Neural progenitor cell (in vitro differentiated cells): ENCODE measurements at regions not wholly inside any gene's neighbourhood (a gene's known extent, or its start where the extent isn't known, plus 50 kb on each side); places are given as distances from the start of the nearest gene placed in this dataset.
A peak's percentile ranks its signal among the peaks of the same experiment; 100 is the strongest.
"Not testable (repeated sequence)": the region's sequence is repeated elsewhere in the genome, so short reads cannot be mapped to it uniquely, and the experiment has no call there.

Experiments used
- DNase-seq: peaks from one replicate; pipeline ENCODE4 v3.0.0-alpha.2; 2016; ENCODE audit warnings: low spot score
- H2AFZ ChIP-seq: fragments of 200-600 bp; sonication (generic); replicated peaks from 2 replicates; pipeline ENCODE4 v1.6.1; 2016; ENCODE audit warnings: antibody characterized with exemption
- H3F3A ChIP-seq: fragments of 200-600 bp; sonication (generic); 2 replicates; pipeline ENCODE4 v1.6.1; 2016; ENCODE audit warnings: antibody characterized with exemption, low read depth
- H3K27ac ChIP-seq: fragments of 200-600 bp; sonication (generic); 2 replicates; pipeline ENCODE4 v1.5.1; 2016; ENCODE audit warnings: mild to moderate bottlenecking
- H3K27me3 ChIP-seq: fragments of 200-600 bp; sonication (generic); 2 replicates; pipeline ENCODE4 v1.6.1; 2016; ENCODE audit warnings: mild to moderate bottlenecking, moderate library complexity
- H3K36me3 ChIP-seq: fragments of 200-600 bp; sonication (generic); 2 replicates; pipeline ENCODE4 v1.5.1; 2016
- H3K4me1 ChIP-seq: fragments of 200-600 bp; sonication (generic); 2 replicates; pipeline ENCODE4 v1.6.1; 2016; ENCODE audit warnings: mixed run types
- H3K4me2 ChIP-seq: fragments of 200-600 bp; sonication (generic); 2 replicates; pipeline ENCODE4 v1.6.1; 2016
- H3K4me3 ChIP-seq: fragments of 200-600 bp; sonication (generic); 2 replicates; pipeline ENCODE4 v1.5.1; 2016
- H3K79me2 ChIP-seq: fragments of 200-600 bp; sonication (generic); 2 replicates; pipeline ENCODE4 v1.6.1; 2016; ENCODE audit warnings: low read depth
- H3K9ac ChIP-seq: fragments of 200-600 bp; sonication (generic); 2 replicates; pipeline ENCODE4 v1.6.1; 2016
- H3K9me3 ChIP-seq: fragments of 200-600 bp; sonication (generic); 2 replicates; pipeline ENCODE4 v1.5.1; 2016; ENCODE audit warnings: low read depth
- H4K20me1 ChIP-seq: fragments of 200-600 bp; sonication (generic); 2 replicates; pipeline ENCODE4 v1.6.1; 2016; ENCODE audit warnings: low read depth
- H3K27ac Mint-ChIP-seq: 3 replicates; pipeline ENCODE4 v1.8.0; 2021; ENCODE audit warnings: mixed read lengths
- H3K27me3 Mint-ChIP-seq: 2 replicates; pipeline ENCODE4 v1.8.0; 2022; ENCODE audit warnings: low read depth, mild to moderate bottlenecking, inconsistent platforms, moderate library complexity, mixed read lengths; ENCODE audit not compliant: insufficient read depth
- H3K36me3 Mint-ChIP-seq: 3 replicates; pipeline ENCODE4 v1.8.0; 2021; ENCODE audit warnings: mixed read lengths
- H3K4me1 Mint-ChIP-seq: 3 replicates; pipeline ENCODE4 v1.8.0; 2021; ENCODE audit warnings: mixed read lengths
- H3K4me3 Mint-ChIP-seq: 3 replicates; pipeline ENCODE4 v1.8.0; 2021; ENCODE audit warnings: mild to moderate bottlenecking, moderate library complexity, mixed read lengths
- H3K9me3 Mint-ChIP-seq: 3 replicates; pipeline ENCODE4 v1.8.0; 2020; ENCODE audit warnings: mixed read lengths
- CTCF ChIP-seq: fragments of 200-600 bp; sonication (generic); IDR thresholded peaks from 2 replicates; pipeline ENCODE4 v1.5.1; 2017; ENCODE audit warnings: antibody characterized with exemption, mild to moderate bottlenecking
- EZH2 ChIP-seq: fragments of 200-600 bp; sonication (generic); IDR thresholded peaks from 2 replicates; pipeline ENCODE4 v1.6.1; 2017; ENCODE audit warnings: antibody characterized with exemption, mild to moderate bottlenecking, moderate library complexity
- EZH2phosphoT487 ChIP-seq: fragments of 200-600 bp; sonication (generic); IDR thresholded peaks from 2 replicates; pipeline ENCODE4 v1.6.1; 2017; ENCODE audit warnings: antibody characterized with exemption

GRCh38 chr5:168140241-168140640 lies 151.2 kb upstream of the WWC1 start:
- TF ChIP-seq CTCF (no peak), EZH2phosphoT487 (no peak), EZH2 (no peak)
- Histone ChIP-seq H3K9me3 (no peaks in the 10 kb centered on the region), H3K9ac (no peak overlapping the region), H3F3A (no peaks in the 10 kb centered on the region), H3K27me3 (no peaks in the 10 kb centered on the region), H3K36me3 (no peaks in the 10 kb centered on the region), H4K20me1 (no peaks in the 10 kb centered on the region), H3K79me2 (no peaks in the 10 kb centered on the region), H3K4me1 (peaks cover 8% of the 10 kb centered on the region), H2AFZ (no peak overlapping the region), H3K4me2 (no peak overlapping the region), H3K4me3 (no peak overlapping the region), H3K27ac (no peak overlapping the region)
- Mint-ChIP-seq H3K27ac (no peak overlapping the region), H3K27me3 (no peaks in the 10 kb centered on the region), H3K4me3 (no peak overlapping the region), H3K36me3 (peaks cover 5% of the 10 kb centered on the region), H3K4me1 (peaks cover 23% of the 10 kb centered on the region), H3K9me3 (no peaks in the 10 kb centered on the region)
- no peak for DNase-seq

- no peak overlapping the region for H2AFZ ChIP-seq
- Mint-ChIP-seq H3K27ac (no peak overlapping the region), H3K9me3 (no peaks in the 10 kb centered on the region), H3K4me1 (peaks cover 9% of the 10 kb centered on the region), H3K27me3 (no peaks in the 10 kb centered on the region), H3K4me3 (no peak overlapping the region), H3K36me3 (no peaks in the 10 kb centered on the region)
- no peaks in the 10 kb centered on the region for H3K27me3 ChIP-seq
- no peaks in the 10 kb centered on the region for H3K9me3 ChIP-seq
- H3F3A ChIP-seq: no peaks in the 10 kb centered on the region
- H3K27ac ChIP-seq: no peak overlapping the region
- no peak for DNase-seq
- TF ChIP-seq CTCF (no peak), EZH2 (no peak), EZH2phosphoT487 (no peak)
- H3K36me3 ChIP-seq: no peaks in the 10 kb centered on the region
- H3K79me2 ChIP-seq: no peaks in the 10 kb centered on the region
- no peaks in the 10 kb centered on the region for H4K20me1 ChIP-seq
- no peak overlapping the region for H3K4me3 ChIP-seq
- no peak overlapping the region for H3K9ac ChIP-seq
- H3K4me1 ChIP-seq: peaks cover 2% of the 10 kb centered on the region
- H3K4me2 ChIP-seq: no peak overlapping the region
Measured at GRCh38 chr5:168142402-168142801, 149.0 kb upstream of the WWC1 start.

GRCh38 chr5:168143521-168143920 lies 147.9 kb upstream of the WWC1 start:
- H3K9me3 ChIP-seq, H3K4me2 ChIP-seq, H3K9me3 Mint-ChIP-seq, H2AFZ ChIP-seq, H3K27me3 Mint-ChIP-seq, H3K4me3 ChIP-seq, H3K27ac ChIP-seq, H3K36me3 Mint-ChIP-seq, H3K36me3 ChIP-seq, H3K9ac ChIP-seq, H4K20me1 ChIP-seq, H3K79me2 ChIP-seq, DNase-seq, H3K4me3 Mint-ChIP-seq, H3K27ac Mint-ChIP-seq, H3K27me3 ChIP-seq: not testable (repeated sequence)
- peaks cover 15% of the 10 kb centered on the region for H3K4me1 Mint-ChIP-seq
- H3F3A ChIP-seq: peaks cover 10% of the 10 kb centered on the region
- H3K4me1 ChIP-seq: peaks cover 13% of the 10 kb centered on the region

GRCh38 chr5:168147106-168147505 lies 144.3 kb upstream of the WWC1 start:
- Mint-ChIP-seq H3K27me3 (no peaks in the 10 kb centered on the region), H3K4me3 (no peak overlapping the region), H3K36me3 (peaks cover 4% of the 10 kb centered on the region), H3K27ac (peak overlapping the region; percentile 31), H3K9me3 (no peaks in the 10 kb centered on the region), H3K4me1 (peaks cover 25% of the 10 kb centered on the region)
- no peaks in the 10 kb centered on the region for H4K20me1 ChIP-seq
- no peaks in the 10 kb centered on the region for H3K36me3 ChIP-seq
- TF ChIP-seq CTCF: no peak
- no peak for TF ChIP-seq EZH2phosphoT487
- TF ChIP-seq EZH2: no peak
- no peak overlapping the region for H3K9ac ChIP-seq
- peaks cover 10% of the 10 kb centered on the region for H3F3A ChIP-seq
- no peaks in the 10 kb centered on the region for H3K27me3 ChIP-seq
- H3K4me2 ChIP-seq: peak overlapping the region; percentile 60
- no peak for DNase-seq
- no peaks in the 10 kb centered on the region for H3K9me3 ChIP-seq
- no peaks in the 10 kb centered on the region for H3K79me2 ChIP-seq
- no peak overlapping the region for H3K27ac ChIP-seq
- no peak overlapping the region for H3K4me3 ChIP-seq
- H2AFZ ChIP-seq: no peak overlapping the region
- peaks cover 22% of the 10 kb centered on the region for H3K4me1 ChIP-seq
